GM19468 (cell line): ENCODE measurements at regions not wholly inside any gene's neighbourhood (a gene's known extent, or its start where the extent isn't known, plus 50 kb on each side); places are given as distances from the start of the nearest gene placed in this dataset.

Experiments used
- ATAC-seq: cut with Tn5 transposase; IDR thresholded peaks from one replicate; pipeline ENCODE4 v1.9.1; 2021; ENCODE audit warnings: mild to moderate bottlenecking, moderate library complexity, moderate number of reproducible peaks; ENCODE audit not compliant: unreplicated experiment; ENCODE audit errors: extremely low read depth

GRCh38 chr4:132502096-132502552 lies 647.0 kb upstream of the PCDH10 start:
- ATAC-seq: no peak

GRCh38 chr4:132504438-132504837 lies 644.7 kb upstream of the PCDH10 start:
- no peak for ATAC-seq

- no peak for ATAC-seq
Observed at GRCh38 chr4:132506568-132506967, 642.5 kb upstream of the PCDH10 start.

GRCh38 chr4:132513491-132513890 lies 635.6 kb upstream of the PCDH10 start:
- ATAC-seq: no peak

- ATAC-seq: no peak
Observed at GRCh38 chr4:132526652-132527051, 622.4 kb upstream of the PCDH10 start.

- no peak for ATAC-seq
Observed at GRCh38 chr4:132527817-132528216, 621.3 kb upstream of the PCDH10 start.

- no peak for ATAC-seq
Observed at GRCh38 chr4:132530861-132531260, 618.2 kb upstream of the PCDH10 start.

- ATAC-seq: no peak
Observed at GRCh38 chr4:132540268-132540667, 608.8 kb upstream of the PCDH10 start.

- ATAC-seq: no peak
Observed at GRCh38 chr4:132540797-132541196, 608.3 kb upstream of the PCDH10 start.

- no peak for ATAC-seq
Observed at GRCh38 chr4:132542228-132542627, 606.9 kb upstream of the PCDH10 start.

GRCh38 chr4:132548463-132548862 lies 600.6 kb upstream of the PCDH10 start:
- ATAC-seq: no peak

GRCh38 chr4:132556316-132556715 lies 592.8 kb upstream of the PCDH10 start:
- no peak for ATAC-seq

- no peak for ATAC-seq
Observed at GRCh38 chr4:132557660-132558059, 591.4 kb upstream of the PCDH10 start.

GRCh38 chr4:132564920-132565319 lies 584.2 kb upstream of the PCDH10 start:
- no peak for ATAC-seq

- no peak for ATAC-seq
Observed at GRCh38 chr4:132565542-132565941, 583.6 kb upstream of the PCDH10 start.

- no peak for ATAC-seq
Observed at GRCh38 chr4:132572210-132572609, 576.9 kb upstream of the PCDH10 start.

- ATAC-seq: no peak
Observed at GRCh38 chr4:132587626-132588025, 561.5 kb upstream of the PCDH10 start.

GRCh38 chr4:132592340-132592739 lies 556.8 kb upstream of the PCDH10 start:
- ATAC-seq: no peak

- ATAC-seq: no peak
Observed at GRCh38 chr4:132592850-132593249, 556.2 kb upstream of the PCDH10 start.

- ATAC-seq: no peak
Observed at GRCh38 chr4:132593717-132594400, 555.2 kb upstream of the PCDH10 start.

GRCh38 chr4:132596186-132596585 lies 552.9 kb upstream of the PCDH10 start:
- ATAC-seq: no peak

- ATAC-seq: no peak
Observed at GRCh38 chr4:132605551-132605950, 543.5 kb upstream of the PCDH10 start.
